Esophagus mucosa (tissue), 1 donor: ENCODE measurements at regions not wholly inside any gene's neighbourhood (a gene's known extent, or its start where the extent isn't known, plus 50 kb on each side); places are given as distances from the start of the nearest gene placed in this dataset.

Experiments used
- ATAC-seq: fragments of 200-7000 bp; cut with Tn5 transposase; one replicate; pipeline ENCODE4 v1.9.1; 2020
- donor health status: DM: yes; HTN: yes; CAD: no.

- ATAC-seq, result no peak
Observed at GRCh38 chr4:71162386-71162785, 168.9 kb downstream of the DCK start.

DNA sequence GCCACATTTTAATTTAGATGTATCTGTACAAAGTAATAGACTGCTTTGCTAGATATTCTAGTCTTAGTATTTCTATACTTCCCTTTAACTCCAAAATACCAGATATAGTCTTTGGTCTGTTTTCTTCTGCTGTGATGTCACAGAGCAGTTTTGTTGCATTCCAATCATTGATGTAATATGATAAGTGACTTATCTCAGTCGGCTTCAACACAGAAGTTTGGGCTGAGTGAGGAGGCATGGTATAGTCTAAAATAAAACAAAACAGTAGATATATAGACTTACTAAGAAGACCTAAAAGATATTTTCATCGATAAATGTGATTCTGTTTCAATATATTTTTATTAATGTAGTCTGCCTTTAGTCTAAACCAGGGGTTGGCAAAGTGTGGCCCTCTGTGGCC is 169.9 kb downstream of the DCK start:
- ATAC-seq, result no peak

- ATAC-seq, result no peak
Observed at GRCh38 chr4:71167083-71167482, 171.7 kb upstream of the SLC4A4 start.

GRCh38 chr4:71171592-71171991 is 167.2 kb upstream of the SLC4A4 start:
- ATAC-seq, result no peak

GRCh38 chr4:71181332-71181731 is 157.5 kb upstream of the SLC4A4 start:
- ATAC-seq, result no peak

GRCh38 chr4:71184195-71184781 is 154.5 kb upstream of the SLC4A4 start:
- peak; percentile 54 for ATAC-seq

DNA sequence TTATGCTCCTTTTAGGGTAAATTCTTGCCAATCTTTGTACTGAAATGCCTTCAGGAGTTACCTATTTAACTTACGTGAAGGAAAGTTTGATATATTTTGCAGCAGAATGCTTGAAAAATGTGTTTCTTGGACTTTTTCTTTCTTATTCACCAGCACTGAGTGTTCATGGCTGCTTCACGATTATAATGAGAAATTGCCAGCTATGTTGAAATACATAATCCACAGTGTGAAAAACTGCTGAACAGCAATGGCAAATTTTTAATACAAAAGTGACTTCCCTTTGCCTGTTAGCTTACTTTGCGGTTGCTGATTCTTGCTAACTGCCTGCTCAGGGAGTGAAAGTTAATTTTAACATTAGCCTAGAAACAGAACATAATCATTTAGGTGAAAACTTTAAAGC is 153.8 kb upstream of the SLC4A4 start:
- ATAC-seq, result no peak

DNA sequence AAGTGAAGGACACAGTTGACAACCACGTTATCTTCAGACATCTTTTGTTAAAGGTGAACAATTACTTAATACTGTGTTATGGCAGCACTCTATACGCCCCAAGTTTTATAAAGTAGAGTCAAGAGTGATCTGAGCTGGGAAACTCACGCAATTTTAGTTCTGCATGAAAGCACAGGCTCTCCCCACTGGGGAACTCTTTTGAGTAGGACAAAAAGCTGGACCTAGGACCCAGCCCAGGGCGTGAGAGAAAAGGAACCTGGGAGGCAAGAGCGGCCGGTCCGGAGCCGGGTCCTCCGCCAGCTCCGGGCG is 152.6 kb upstream of the SLC4A4 start:
- ATAC-seq, result no peak

DNA sequence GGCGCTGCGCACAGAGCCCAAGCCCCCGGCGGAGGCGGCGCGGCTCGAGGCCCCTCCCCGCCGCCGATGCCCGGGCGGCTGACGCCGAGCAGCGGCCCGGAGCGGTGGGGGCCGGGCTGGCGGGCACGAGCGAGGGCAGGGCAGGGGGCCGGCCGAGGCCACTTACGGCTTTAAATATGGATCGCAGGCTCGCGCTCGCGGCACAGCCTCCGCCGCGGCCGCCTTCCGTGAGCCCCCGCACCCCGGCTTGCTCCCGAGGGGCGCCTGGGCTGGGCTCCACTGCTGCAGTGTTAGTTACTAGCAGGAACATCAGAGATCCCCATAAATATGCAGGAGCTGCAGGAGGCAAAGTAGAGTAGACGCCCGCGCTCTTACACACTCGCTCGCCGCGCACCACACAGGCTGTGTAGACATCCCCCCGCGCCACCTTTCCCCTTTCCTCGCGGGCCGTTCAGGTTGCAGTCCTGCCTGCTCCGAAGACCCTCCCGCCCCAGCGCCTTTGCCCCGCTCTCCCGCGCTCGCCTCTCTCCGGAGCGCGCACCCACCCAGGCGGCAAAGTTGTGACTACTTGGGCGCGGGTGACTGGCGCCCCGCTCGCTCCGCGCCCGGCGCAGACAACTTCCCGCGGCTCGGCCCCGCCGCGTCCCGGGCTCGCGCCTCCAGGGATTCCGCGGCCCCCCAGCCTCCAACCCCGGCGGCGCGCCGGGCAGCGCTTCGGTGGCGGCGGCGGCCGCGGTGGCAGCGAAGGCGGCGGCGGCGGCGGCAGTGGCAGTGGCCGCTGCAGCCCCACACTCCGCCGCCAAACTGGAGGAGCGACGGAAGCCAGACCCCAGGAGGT is 152.0 kb upstream of the SLC4A4 start:
- ATAC-seq, result peak; percentile 66

GRCh38 chr4:71187404-71188155 is 151.2 kb upstream of the SLC4A4 start:
- ATAC-seq, result no peak

DNA sequence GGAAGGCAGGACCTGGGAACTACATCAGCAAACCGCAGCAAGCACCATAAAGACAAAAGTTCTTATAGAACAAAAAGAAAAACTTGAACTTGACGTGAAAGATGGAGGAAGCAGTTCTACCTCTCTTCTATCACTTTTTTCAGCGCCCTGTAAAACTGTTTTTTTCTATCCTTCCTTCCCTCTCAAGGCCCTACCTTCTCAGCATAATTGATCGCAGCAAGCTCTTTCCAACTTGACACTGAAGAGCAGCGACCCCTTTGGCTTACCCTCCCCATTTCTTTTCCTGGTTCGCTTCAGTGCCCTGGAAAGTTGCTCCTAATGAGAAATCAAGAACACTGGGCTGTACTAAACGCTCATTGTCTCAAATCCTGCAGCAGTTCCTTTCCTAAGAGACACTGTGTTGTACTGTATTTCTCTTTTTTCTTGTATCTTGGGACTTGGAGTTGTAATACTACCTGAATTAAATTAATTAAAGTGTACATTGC is 150.6 kb upstream of the SLC4A4 start:
- no peak for ATAC-seq

DNA sequence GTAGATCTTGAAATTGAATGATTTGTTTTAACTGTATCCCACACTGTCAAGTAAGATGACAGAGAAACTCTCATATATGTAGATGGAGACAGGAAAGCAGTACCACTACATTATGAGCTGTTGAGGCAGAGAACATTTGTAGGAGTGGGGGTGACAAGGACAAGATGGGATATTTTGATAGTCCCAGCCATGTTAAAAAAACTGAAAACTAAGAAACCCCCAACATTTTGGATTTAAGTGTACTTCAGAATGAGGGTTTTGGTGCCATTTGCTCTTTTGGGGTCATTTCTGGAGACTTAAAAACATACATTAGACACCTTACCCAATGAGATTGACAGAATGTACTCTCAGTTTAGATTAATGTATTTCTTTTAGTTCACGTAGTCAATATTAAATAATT is 149.9 kb upstream of the SLC4A4 start:
- ATAC-seq, result no peak

DNA sequence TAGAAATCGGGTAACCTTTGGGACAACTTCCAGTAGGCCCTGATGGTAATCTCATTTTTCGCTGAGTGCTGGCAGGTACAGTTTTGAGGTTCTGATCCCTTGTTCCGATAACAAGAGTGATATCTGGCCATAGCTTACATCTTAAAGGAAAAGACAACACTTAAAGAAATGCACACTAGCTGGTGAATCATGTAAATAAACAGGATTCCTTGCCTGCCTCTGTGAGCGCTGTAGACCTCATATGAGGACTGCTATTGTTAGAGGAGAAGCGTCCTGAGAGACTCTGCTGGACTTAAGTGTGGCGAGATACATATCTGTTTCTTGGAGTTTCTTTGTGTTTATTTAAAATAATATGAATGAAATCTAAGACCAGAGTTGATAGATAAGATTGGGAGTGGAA is 149.3 kb upstream of the SLC4A4 start:
- ATAC-seq, result no peak

- no peak for ATAC-seq
Observed at GRCh38 chr4:71194454-71194853, 144.4 kb upstream of the SLC4A4 start.

GRCh38 chr4:71195924-71196323 is 142.9 kb upstream of the SLC4A4 start:
- ATAC-seq, result no peak

DNA sequence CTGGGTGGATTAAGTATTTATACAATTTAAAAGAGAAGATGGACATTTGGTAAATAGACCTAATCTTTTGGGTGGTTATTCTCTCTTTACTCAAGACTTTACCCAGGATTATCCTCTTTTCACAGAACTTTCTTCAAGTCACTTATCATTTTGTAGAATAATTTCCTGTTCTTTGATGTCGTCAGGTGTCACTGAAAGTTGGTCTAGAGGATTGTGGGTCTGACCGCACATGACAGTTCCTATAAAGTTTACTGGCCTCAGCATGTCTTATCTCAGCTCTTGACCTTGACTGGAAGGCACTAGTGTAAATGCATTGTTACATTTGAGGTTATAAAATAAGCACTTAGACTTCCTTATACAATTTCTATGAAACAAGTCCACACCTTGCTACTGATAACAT is 139.9 kb upstream of the SLC4A4 start:
- ATAC-seq, result no peak

DNA sequence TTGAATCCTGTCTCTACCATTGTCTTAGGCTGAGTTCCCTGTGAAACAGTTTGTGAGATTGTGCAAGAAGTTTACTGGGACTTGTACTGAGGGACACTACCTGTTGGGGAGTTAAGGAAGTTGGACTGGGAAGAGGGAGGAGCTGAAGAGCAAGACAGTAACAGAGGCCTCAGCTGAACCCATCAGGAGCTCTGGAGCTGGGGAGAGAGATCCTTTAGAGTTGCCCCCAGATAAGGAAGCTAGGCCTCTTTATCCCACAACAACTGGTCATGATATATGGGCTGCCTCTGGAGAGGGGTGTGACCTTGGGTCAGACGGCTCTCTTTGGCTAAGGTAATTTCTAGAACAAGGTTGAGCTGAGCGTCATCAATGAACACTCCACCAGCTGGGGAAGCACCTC is 137.8 kb upstream of the SLC4A4 start:
- no peak for ATAC-seq

GRCh38 chr4:71201817-71202576 is 136.8 kb upstream of the SLC4A4 start:
- no peak for ATAC-seq

DNA sequence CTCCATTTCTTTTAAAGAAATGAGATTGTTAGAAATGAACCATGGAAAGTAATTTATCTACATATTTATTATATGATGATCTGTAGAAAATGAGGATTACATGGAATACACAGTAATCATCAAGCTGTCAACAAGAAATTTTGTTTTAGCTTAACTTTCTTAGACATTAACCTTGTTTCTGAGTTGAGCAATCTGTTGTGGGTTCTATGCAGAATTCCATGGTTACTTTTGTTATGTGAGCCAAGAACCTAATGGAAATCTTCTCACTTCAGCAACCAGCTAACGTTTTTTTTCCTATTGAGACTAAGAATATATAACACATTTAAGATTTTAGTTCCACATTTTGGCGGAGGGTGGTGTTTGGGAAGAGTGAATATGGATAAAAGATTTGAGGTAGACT is 136.1 kb upstream of the SLC4A4 start:
- ATAC-seq, result no peak

DNA sequence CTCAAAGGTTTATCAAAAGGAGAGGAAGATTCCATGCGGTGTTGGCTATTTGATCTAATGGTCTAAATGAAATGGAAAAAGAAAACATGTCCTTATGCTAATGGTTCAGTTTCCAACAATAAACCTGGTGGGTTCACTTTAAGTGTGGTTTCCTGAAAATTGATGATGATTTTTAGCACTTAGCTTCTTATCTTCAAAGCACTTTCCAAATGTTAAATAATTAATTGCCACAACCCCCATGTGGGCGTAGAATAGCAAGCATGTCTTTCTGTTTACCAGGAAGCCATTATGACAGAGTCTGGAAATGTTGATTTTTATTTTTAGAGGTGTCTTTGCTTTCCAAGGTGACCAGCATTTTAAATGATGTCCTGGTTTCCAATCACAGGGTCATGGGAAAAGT is 134.8 kb upstream of the SLC4A4 start:
- no peak for ATAC-seq

DNA sequence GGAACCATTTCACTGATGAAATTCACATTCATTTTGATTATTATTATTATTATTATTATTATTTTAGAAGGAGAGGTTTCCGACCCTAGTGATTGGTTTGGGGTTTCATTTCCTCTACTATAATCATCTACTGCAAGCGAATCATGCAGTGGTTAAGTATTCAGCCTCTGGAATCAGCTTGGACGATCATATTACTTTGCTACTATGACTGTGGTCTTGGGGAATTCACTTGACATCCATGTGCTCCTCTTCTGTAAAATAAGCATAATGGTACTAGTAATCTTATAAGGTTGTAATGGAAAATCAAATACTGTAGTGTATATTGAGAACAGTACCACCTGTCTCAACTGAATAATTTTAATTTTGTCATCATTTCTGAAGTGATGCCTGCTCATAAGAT is 132.1 kb upstream of the SLC4A4 start:
- ATAC-seq, result no peak

GRCh38 chr4:71209161-71209560 is 129.7 kb upstream of the SLC4A4 start:
- no peak for ATAC-seq

DNA sequence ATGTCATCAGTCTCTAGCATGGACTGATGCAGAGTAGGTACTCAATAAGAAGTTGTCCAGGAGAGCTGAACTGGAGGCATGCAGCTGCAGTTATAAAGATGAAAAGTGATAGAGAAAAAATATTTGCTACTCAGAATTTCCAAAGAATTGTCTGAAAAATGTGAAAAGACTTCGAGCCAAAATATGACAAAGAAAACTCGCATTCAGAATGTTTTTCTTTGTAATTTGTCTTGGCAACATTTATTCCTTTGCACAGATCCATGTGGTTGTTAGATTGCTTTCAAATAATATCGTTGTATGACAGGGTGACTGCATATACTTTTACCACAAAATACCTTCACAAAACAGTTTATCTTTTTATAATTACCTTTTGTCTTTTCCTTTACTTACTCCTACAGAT is 128.0 kb upstream of the SLC4A4 start:
- ATAC-seq, result no peak
